CD4-positive, alpha-beta memory T cell (primary cell): ENCODE measurements at regions not wholly inside any gene's neighbourhood (a gene's known extent, or its start where the extent isn't known, plus 50 kb on each side); places are given as distances from the start of the nearest gene placed in this dataset.
A peak's percentile ranks its signal among the peaks of the same experiment; 100 is the strongest.

ENCODE experiments used
- CTCF ChIA-PET: fragments of 350-600 bp; sonication (Branson Sonifier 250); formaldehyde crosslinking; loops from one replicate; lab custom pipeline; 2021; ENCODE audit warnings: inconsistent platforms; ENCODE audit not compliant: partially characterized antibody; lab: Charles Lee
- POLR2A ChIA-PET: fragments of 350-600 bp; sonication (Branson Sonifier 250); formaldehyde crosslinking; loops from one replicate; lab custom pipeline; 2021; ENCODE audit not compliant: partially characterized antibody; lab: Charles Lee
- DNase-seq, 5 donors: peaks; one replicate each; pipeline versions ENCODE4 v3.0.0 to v3.0.0-alpha.2; 2020 to 2022; ENCODE audit warnings: mixed read lengths in 1 of 5
- H3K27ac ChIP-seq: one replicate; pipeline ENCODE4 v1.7.0; 2013; ENCODE audit warnings: low read depth, low read length
- H3K27me3 ChIP-seq: 2 replicates; pipeline ENCODE4 v1.7.0; 2013; ENCODE audit warnings: mild to moderate bottlenecking, low read length, moderate library complexity; ENCODE audit not compliant: insufficient read depth
- H3K36me3 ChIP-seq: 2 replicates; pipeline ENCODE4 v1.7.0; 2013; ENCODE audit warnings: mild to moderate bottlenecking, low read length, moderate library complexity; ENCODE audit not compliant: insufficient read depth
- H3K4me1 ChIP-seq: 2 replicates; pipeline ENCODE4 v1.7.0; 2013; ENCODE audit warnings: mild to moderate bottlenecking, low read length, moderate library complexity; ENCODE audit not compliant: insufficient read depth
- H3K4me3 ChIP-seq, 2 donors: one replicate each; pipeline ENCODE4 v1.7.0; 2013; ENCODE audit warnings: low read length in 2 of 2, mild to moderate bottlenecking in 1 of 2
- H3K9me3 ChIP-seq, 2 donors: one replicate each; pipeline ENCODE4 v1.7.0; 2013; ENCODE audit warnings: low read length in 2 of 2, control low read depth in 1 of 2; ENCODE audit not compliant: control insufficient read depth in 1 of 2
- H3K27ac Mint-ChIP-seq, 7 donors: one replicate each; pipeline ENCODE4 v1.8.0; 2020 to 2021; ENCODE audit warnings: mixed read lengths in 7 of 7, mild to moderate bottlenecking in 6 of 7, inconsistent platforms in 3 of 7, moderate library complexity in 3 of 7
- H3K27me3 Mint-ChIP-seq, 2 donors: one replicate each; pipeline ENCODE4 v1.8.0; 2020 to 2021; ENCODE audit warnings: mixed read lengths in 2 of 2
- H3K36me3 Mint-ChIP-seq, 2 donors: one replicate each; pipeline ENCODE4 v1.8.0; 2020 to 2021; ENCODE audit warnings: mixed read lengths in 2 of 2, inconsistent platforms in 1 of 2, mild to moderate bottlenecking in 1 of 2
- H3K4me1 Mint-ChIP-seq, 4 donors: one replicate each; pipeline ENCODE4 v1.8.0; 2020 to 2021; ENCODE audit warnings: mixed read lengths in 4 of 4, mild to moderate bottlenecking in 1 of 4
- H3K4me3 Mint-ChIP-seq, 8 donors: one replicate each; pipeline ENCODE4 v1.8.0; 2020 to 2021; ENCODE audit warnings: mixed read lengths in 8 of 8, mild to moderate bottlenecking in 7 of 8, moderate library complexity in 6 of 8, inconsistent platforms in 3 of 8
- H3K9me3 Mint-ChIP-seq, 8 donors: one replicate each; pipeline ENCODE4 v1.8.0; 2020 to 2021; ENCODE audit warnings: mixed read lengths in 8 of 8, mild to moderate bottlenecking in 5 of 8, inconsistent platforms in 3 of 8, moderate library complexity in 1 of 8
- intact Hi-C: fragments of 100-400 bp; cut with micrococcal nuclease; formaldehyde crosslinking; loops from one replicate; pipeline ENCODE4 v1.15.1; 2023

GRCh38 chr6:170160628-170161611 lies 130.0 kb downstream of the DLL1 start:
- no peak for DNase-seq
- no peaks in the 10 kb centered on the region for H3K4me1 Mint-ChIP-seq
- H3K4me1 ChIP-seq = peaks cover 2% of the 10 kb centered on the region
- no peak overlapping the region for H3K4me3 ChIP-seq
- H3K27me3 ChIP-seq = no peaks in the 10 kb centered on the region
- no peak overlapping the region for H3K27ac Mint-ChIP-seq
- peaks cover under 1 to 5% of the 10 kb centered on the region in 2 donors for H3K27me3 Mint-ChIP-seq
- no peak overlapping the region for H3K27ac ChIP-seq
- no peaks in the 10 kb centered on the region for H3K36me3 Mint-ChIP-seq
- H3K9me3 Mint-ChIP-seq = peaks cover 0 to 6% (median 0%) of the 10 kb centered on the region in 8 donors
- CTCF ChIA-PET = interaction anchor here (0.7 kb wide), 1 partner anchor 345 kb away, joined by 3 read pairs; no protein-coding TSS in a partner anchor
- POLR2A ChIA-PET = no interaction called here
- no peaks in the 10 kb centered on the region for H3K36me3 ChIP-seq
- intact Hi-C loops = no loop called here
- no peaks in the 10 kb centered on the region for H3K9me3 ChIP-seq
- H3K4me3 Mint-ChIP-seq = no peak overlapping the region

GRCh38 chr6:170160031-170160627 lies 130.7 kb downstream of the DLL1 start:
- CTCF ChIA-PET = no interaction called here
- no peak overlapping the region for H3K27ac Mint-ChIP-seq
- intact Hi-C loops = no loop called here
- peaks cover 0 to 5% of the 10 kb centered on the region in 2 donors for H3K27me3 Mint-ChIP-seq
- Histone ChIP-seq H3K27me3 (no peaks in the 10 kb centered on the region), H3K4me1 (peaks cover 2% of the 10 kb centered on the region), H3K36me3 (no peaks in the 10 kb centered on the region), H3K27ac (no peak overlapping the region), H3K9me3 (no peaks in the 10 kb centered on the region), H3K4me3 (no peak overlapping the region)
- POLR2A ChIA-PET = no interaction called here
- peaks cover 0 to 6% (median 0%) of the 10 kb centered on the region in 8 donors for H3K9me3 Mint-ChIP-seq
- no peaks in the 10 kb centered on the region for H3K36me3 Mint-ChIP-seq
- peak in 1 of 5 donors; percentile 24 for DNase-seq
- H3K4me1 Mint-ChIP-seq = no peaks in the 10 kb centered on the region
- H3K4me3 Mint-ChIP-seq = no peak overlapping the region

- H3K4me3 Mint-ChIP-seq = no peak overlapping the region
- no peak overlapping the region for H3K4me3 ChIP-seq
- intact Hi-C loops = no loop called here
- H3K36me3 ChIP-seq = no peaks in the 10 kb centered on the region
- no peak for DNase-seq
- no peak overlapping the region for H3K27ac ChIP-seq
- peaks cover 0 to 6% (median 0%) of the 10 kb centered on the region in 8 donors for H3K9me3 Mint-ChIP-seq
- no peak overlapping the region for H3K27ac Mint-ChIP-seq
- H3K36me3 Mint-ChIP-seq = no peaks in the 10 kb centered on the region
- H3K4me1 ChIP-seq = peaks cover 2% of the 10 kb centered on the region
- H3K27me3 ChIP-seq = no peaks in the 10 kb centered on the region
- ChIA-PET POLR2A (no interaction called here), CTCF (no interaction called here)
- H3K27me3 Mint-ChIP-seq = peaks cover 0 to 4% of the 10 kb centered on the region in 2 donors
- no peaks in the 10 kb centered on the region for H3K4me1 Mint-ChIP-seq
- no peaks in the 10 kb centered on the region for H3K9me3 ChIP-seq
These were observed 131.6 kb downstream of the DLL1 start for GRCh38 chr6:170159022-170159965.

- POLR2A ChIA-PET = no interaction called here
- intact Hi-C loops = no loop called here
- H3K27ac ChIP-seq = no peak overlapping the region
- H3K27me3 Mint-ChIP-seq = peaks cover 0 to 2% of the 10 kb centered on the region in 2 donors
- H3K4me3 ChIP-seq = no peak overlapping the region
- H3K36me3 ChIP-seq = no peaks in the 10 kb centered on the region
- H3K4me1 Mint-ChIP-seq = no peaks in the 10 kb centered on the region
- peaks cover 0 to 6% (median 0%) of the 10 kb centered on the region in 8 donors for H3K9me3 Mint-ChIP-seq
- no peaks in the 10 kb centered on the region for H3K9me3 ChIP-seq
- H3K4me3 Mint-ChIP-seq = no peak overlapping the region
- no peaks in the 10 kb centered on the region for H3K36me3 Mint-ChIP-seq
- no peak for DNase-seq
- CTCF ChIA-PET = no interaction called here
- H3K27me3 ChIP-seq = no peaks in the 10 kb centered on the region
- peaks cover 2% of the 10 kb centered on the region for H3K4me1 ChIP-seq
- H3K27ac Mint-ChIP-seq = no peak overlapping the region
These were observed 132.4 kb downstream of the DLL1 start for GRCh38 chr6:170158296-170159021.

DNA sequence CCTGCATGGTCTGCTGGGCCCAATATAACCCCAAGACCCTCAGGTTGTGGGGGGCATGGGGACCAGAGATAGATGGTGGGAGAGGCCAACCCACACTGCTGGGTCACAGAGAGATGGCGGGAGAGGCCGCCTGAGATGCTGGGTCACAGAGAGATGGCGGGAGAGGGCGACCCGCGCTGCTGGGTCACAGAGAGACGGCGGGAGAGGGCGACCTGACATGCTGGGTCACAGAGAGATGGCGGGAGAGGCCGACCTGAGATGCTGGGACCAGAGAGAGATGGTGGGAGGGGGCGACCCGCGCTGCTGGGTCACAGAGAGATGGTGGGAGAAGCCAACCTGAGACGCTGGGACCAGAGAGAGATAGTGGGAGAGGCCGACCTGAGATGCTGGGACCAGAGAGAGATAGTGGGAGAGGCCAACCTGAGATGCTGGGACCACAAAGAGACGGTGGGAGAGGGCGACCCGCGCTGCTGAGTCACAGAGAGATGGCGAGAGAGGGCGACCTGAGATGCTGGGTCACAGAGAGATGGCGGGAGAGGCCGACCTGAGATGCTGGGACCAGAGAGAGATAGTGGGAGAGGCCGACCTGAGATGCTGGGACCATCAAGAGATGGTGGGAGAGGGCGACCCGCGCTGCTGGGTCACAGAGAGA lies 133.2 kb downstream of the DLL1 start:
- no peak overlapping the region for H3K27ac Mint-ChIP-seq

More for the DNA sequence above, 133.2 kb downstream of the DLL1 start:
- Histone ChIP-seq H3K27me3 (no peaks in the 10 kb centered on the region), H3K36me3 (no peaks in the 10 kb centered on the region), H3K27ac (no peak overlapping the region), H3K4me1 (no peaks in the 10 kb centered on the region), H3K4me3 (no peak overlapping the region), H3K9me3 (no peaks in the 10 kb centered on the region)
- H3K9me3 Mint-ChIP-seq = peaks cover 0 to 3% (median 0%) of the 10 kb centered on the region in 8 donors
- intact Hi-C loops = no loop called here
- CTCF ChIA-PET = no interaction called here
- no peak for DNase-seq
- peaks cover 0 to 2% of the 10 kb centered on the region in 2 donors for H3K27me3 Mint-ChIP-seq
- no peaks in the 10 kb centered on the region for H3K4me1 Mint-ChIP-seq
- H3K36me3 Mint-ChIP-seq = no peaks in the 10 kb centered on the region
- POLR2A ChIA-PET = no interaction called here
- no peak overlapping the region for H3K4me3 Mint-ChIP-seq
